HG03469 (cell line): ENCODE measurements at regions not wholly inside any gene's neighbourhood (a gene's known extent, or its start where the extent isn't known, plus 50 kb on each side); places are given as distances from the start of the nearest gene placed in this dataset.
A peak's percentile ranks its signal among the peaks of the same experiment; 100 is the strongest.
"Not testable (repeated sequence)": the region's sequence is repeated elsewhere in the genome, so short reads cannot be mapped to it uniquely, and the experiment has no call there.

ENCODE experiments used
- ATAC-seq: cut with Tn5 transposase; IDR thresholded peaks from one replicate; pipeline ENCODE4 v1.9.1; 2021; ENCODE audit warnings: mild to moderate bottlenecking, moderate library complexity, moderate number of reproducible peaks; ENCODE audit not compliant: unreplicated experiment

GRCh38 chr7:153584132-153584531 lies 468.1 kb upstream of the DPP6 start:
- no peak for ATAC-seq

GRCh38 chr7:153588586-153588985 lies 463.6 kb upstream of the DPP6 start:
- no peak for ATAC-seq

- ATAC-seq = no peak
Measured at GRCh38 chr7:153590136-153590535, 462.1 kb upstream of the DPP6 start.

GRCh38 chr7:153590571-153590970 lies 461.6 kb upstream of the DPP6 start:
- no peak for ATAC-seq

- no peak for ATAC-seq
Measured at GRCh38 chr7:153607354-153607753, 444.8 kb upstream of the DPP6 start.

- ATAC-seq = no peak
Measured at GRCh38 chr7:153616711-153617325, 435.4 kb upstream of the DPP6 start.

GRCh38 chr7:153627323-153627722 lies 424.9 kb upstream of the DPP6 start:
- ATAC-seq = no peak

GRCh38 chr7:153628406-153628805 lies 423.8 kb upstream of the DPP6 start:
- no peak for ATAC-seq

GRCh38 chr7:153628825-153629224 lies 423.4 kb upstream of the DPP6 start:
- ATAC-seq = no peak

- no peak for ATAC-seq
Measured at GRCh38 chr7:153638821-153639435, 413.3 kb upstream of the DPP6 start.

GRCh38 chr7:153640586-153640985 lies 411.6 kb upstream of the DPP6 start:
- peak; percentile 92 for ATAC-seq

- no peak for ATAC-seq
Measured at GRCh38 chr7:153641199-153641598, 411.0 kb upstream of the DPP6 start.

GRCh38 chr7:153642989-153643388 lies 409.2 kb upstream of the DPP6 start:
- ATAC-seq = no peak

GRCh38 chr7:153657182-153657800 lies 394.9 kb upstream of the DPP6 start:
- ATAC-seq = no peak

GRCh38 chr7:153675131-153675530 lies 377.1 kb upstream of the DPP6 start:
- no peak for ATAC-seq

GRCh38 chr7:153682628-153683027 lies 369.6 kb upstream of the DPP6 start:
- ATAC-seq = no peak

GRCh38 chr7:153696242-153696641 lies 356.0 kb upstream of the DPP6 start:
- ATAC-seq = no peak

- no peak for ATAC-seq
Measured at GRCh38 chr7:153698046-153698445, 354.2 kb upstream of the DPP6 start.

GRCh38 chr7:153701678-153702077 lies 350.5 kb upstream of the DPP6 start:
- no peak for ATAC-seq

GRCh38 chr7:153723892-153724291 lies 328.3 kb upstream of the DPP6 start:
- not testable (repeated sequence) for ATAC-seq

GRCh38 chr7:153731504-153731903 lies 320.7 kb upstream of the DPP6 start:
- not testable (repeated sequence) for ATAC-seq

- not testable (repeated sequence) for ATAC-seq
Measured at GRCh38 chr7:153743434-153743833, 308.8 kb upstream of the DPP6 start.
